WTC11 (cell line): ENCODE measurements at regions not wholly inside any gene's neighbourhood (a gene's known extent, or its start where the extent isn't known, plus 50 kb on each side); places are given as distances from the start of the nearest gene placed in this dataset.

Experiments
- ATAC-seq: fragments of 200-7000 bp; cut with Tn5 transposase; 2 replicates; pipeline ENCODE4 v1.10.0; 2021; ENCODE audit warnings: mild to moderate bottlenecking, moderate library complexity
- CTCF ChIA-PET: fragments of 300-600 bp; sonication (Branson Sonifier 250); formaldehyde crosslinking; loops from one replicate; lab custom pipeline; 2021; ENCODE audit warnings: antibody characterized with exemption; lab: Charles Lee
- POLR2A ChIA-PET: fragments of 350-600 bp; sonication (Branson Sonifier 250); formaldehyde crosslinking; loops from one replicate; lab custom pipeline; 2021; ENCODE audit warnings: antibody characterized with exemption; lab: Charles Lee
- DNase-seq: peaks from one replicate; pipeline ENCODE4 v3.0.0; 2021; ENCODE audit warnings: low spot score
- H3K27ac Mint-ChIP-seq: 2 replicates; pipeline ENCODE4 v1.8.0; 2021; ENCODE audit warnings: mixed read lengths
- H3K27me3 Mint-ChIP-seq: 2 replicates; pipeline ENCODE4 v1.8.0; 2021; ENCODE audit warnings: low read depth, mild to moderate bottlenecking, moderate library complexity, mixed read lengths
- H3K36me3 Mint-ChIP-seq: 2 replicates; pipeline ENCODE4 v1.8.0; 2021; ENCODE audit warnings: mixed read lengths
- H3K4me1 Mint-ChIP-seq: 2 replicates; pipeline ENCODE4 v1.8.0; 2022; ENCODE audit warnings: mixed read lengths
- H3K4me3 Mint-ChIP-seq: 2 replicates; pipeline ENCODE4 v1.8.0; 2021; ENCODE audit warnings: mild to moderate bottlenecking, moderate library complexity, mixed read lengths
- H3K9me3 Mint-ChIP-seq: 2 replicates; pipeline ENCODE4 v1.8.0; 2021; ENCODE audit warnings: mixed read lengths
- ATF6 ChIP-seq: sonication (generic); formaldehyde crosslinking; IDR thresholded peaks from 2 replicates; pipeline ENCODE4 v1.8.1; 2023; ENCODE audit warnings: mild to moderate bottlenecking, missing genetic modification reagents
- CREB1 ChIP-seq: sonication (generic); formaldehyde crosslinking; IDR thresholded peaks from 2 replicates; pipeline ENCODE4 v1.8.0; 2023; ENCODE audit warnings: mild to moderate bottlenecking, missing genetic modification reagents
- E2F1 ChIP-seq: sonication (generic); formaldehyde crosslinking; IDR thresholded peaks from 2 replicates; pipeline ENCODE4 v1.8.0; 2022; ENCODE audit warnings: mild to moderate bottlenecking, missing genetic modification reagents
- FOXK1 ChIP-seq: sonication (generic); formaldehyde crosslinking; IDR thresholded peaks from 2 replicates; pipeline ENCODE4 v1.8.0; 2022; ENCODE audit warnings: mild to moderate bottlenecking, moderate library complexity, missing genetic modification reagents
- FOXP1 ChIP-seq: sonication (generic); formaldehyde crosslinking; IDR thresholded peaks from 2 replicates; pipeline ENCODE4 v1.8.0; 2022; ENCODE audit warnings: missing genetic modification reagents, mild to moderate bottlenecking, moderate library complexity, borderline replicate concordance
- GABPB1 ChIP-seq: sonication (generic); formaldehyde crosslinking; IDR thresholded peaks from 2 replicates; pipeline ENCODE4 v1.8.1; 2023; ENCODE audit warnings: mild to moderate bottlenecking, missing genetic modification reagents
- HMGA2 ChIP-seq: fragments of 250-450 bp; sonication (Bioruptor Pico); IDR thresholded peaks from 2 replicates; pipeline ENCODE4 v1.4.0; 2021; ENCODE audit warnings: mild to moderate bottlenecking, moderate library complexity
- JUN ChIP-seq: sonication (generic); formaldehyde crosslinking; IDR thresholded peaks from 2 replicates; pipeline ENCODE4 v1.8.0; 2023; ENCODE audit warnings: mild to moderate bottlenecking, missing genetic modification reagents
- NR3C1 ChIP-seq: sonication (generic); formaldehyde crosslinking; conservative IDR thresholded peaks from 2 replicates; pipeline ENCODE4 v1.8.1; 2023; ENCODE audit warnings: low read depth, mild to moderate bottlenecking, missing genetic modification reagents
- RELA ChIP-seq: sonication (generic); formaldehyde crosslinking; IDR thresholded peaks from 2 replicates; pipeline ENCODE4 v1.8.1; 2022; ENCODE audit warnings: missing genetic modification reagents, mild to moderate bottlenecking, borderline replicate concordance
- RORB ChIP-seq: fragments of 250-450 bp; sonication (Bioruptor Pico); IDR thresholded peaks from 2 replicates; pipeline ENCODE4 v1.9.0; 2021; ENCODE audit warnings: mild to moderate bottlenecking
- SP1 ChIP-seq: sonication (generic); formaldehyde crosslinking; conservative IDR thresholded peaks from 2 replicates; pipeline ENCODE4 v1.8.1; 2022; ENCODE audit warnings: missing genetic modification reagents
- TCF7 ChIP-seq: sonication (generic); formaldehyde crosslinking; IDR thresholded peaks from 2 replicates; pipeline ENCODE4 v1.8.0; 2022; ENCODE audit warnings: mild to moderate bottlenecking, low read depth, missing genetic modification reagents, moderate library complexity
- TEAD1 ChIP-seq: sonication (generic); formaldehyde crosslinking; IDR thresholded peaks from 2 replicates; pipeline ENCODE4 v1.8.0; 2022; ENCODE audit warnings: mild to moderate bottlenecking, missing genetic modification reagents
- TEAD4 ChIP-seq: sonication (generic); formaldehyde crosslinking; IDR thresholded peaks from 2 replicates; pipeline ENCODE4 v1.8.0; 2022; ENCODE audit warnings: mild to moderate bottlenecking, missing genetic modification reagents
- TP53 ChIP-seq: sonication (generic); formaldehyde crosslinking; IDR thresholded peaks from 2 replicates; pipeline ENCODE4 v1.8.1; 2023; ENCODE audit warnings: mild to moderate bottlenecking, missing genetic modification reagents
- ZNF219 ChIP-seq: sonication (generic); formaldehyde crosslinking; IDR thresholded peaks from 2 replicates; pipeline ENCODE4 v1.8.0; 2023; ENCODE audit warnings: missing genetic modification reagents, mild to moderate bottlenecking, borderline replicate concordance
- ZNF317 ChIP-seq: sonication (generic); formaldehyde crosslinking; IDR thresholded peaks from 2 replicates; pipeline ENCODE4 v1.8.1; 2023; ENCODE audit warnings: low read depth, mild to moderate bottlenecking, moderate library complexity, missing genetic modification reagents, borderline replicate concordance
- ZNF423 ChIP-seq: fragments of 250-450 bp; sonication (Bioruptor Pico); IDR thresholded peaks from 2 replicates; pipeline ENCODE4 v2.1.2; 2022; ENCODE audit warnings: mild to moderate bottlenecking, moderate library complexity
- TF ChIP-seq, protein P1 (sequence below): sonication (generic); formaldehyde crosslinking; IDR thresholded peaks from 2 replicates; pipeline ENCODE4 v1.8.0; 2023; ENCODE audit warnings: missing genetic modification reagents
- TF ChIP-seq, protein P2 (sequence below): sonication (generic); formaldehyde crosslinking; IDR thresholded peaks from 2 replicates; pipeline ENCODE4 v1.8.0; 2022; ENCODE audit warnings: mild to moderate bottlenecking, missing genetic modification reagents
- TF ChIP-seq, protein P3 (sequence below): sonication (generic); formaldehyde crosslinking; IDR thresholded peaks from 2 replicates; pipeline ENCODE4 v1.8.1; 2022; ENCODE audit warnings: missing genetic modification reagents, borderline replicate concordance
- TF ChIP-seq, protein P4 (sequence below): sonication (generic); formaldehyde crosslinking; IDR thresholded peaks from 2 replicates; pipeline ENCODE4 v1.8.0; 2022; ENCODE audit warnings: missing genetic modification reagents
- TF ChIP-seq, protein P5 (sequence below): sonication (generic); formaldehyde crosslinking; IDR thresholded peaks from 2 replicates; pipeline ENCODE4 v1.8.1; 2023; ENCODE audit warnings: mild to moderate bottlenecking, missing genetic modification reagents, moderate library complexity

DNA sequence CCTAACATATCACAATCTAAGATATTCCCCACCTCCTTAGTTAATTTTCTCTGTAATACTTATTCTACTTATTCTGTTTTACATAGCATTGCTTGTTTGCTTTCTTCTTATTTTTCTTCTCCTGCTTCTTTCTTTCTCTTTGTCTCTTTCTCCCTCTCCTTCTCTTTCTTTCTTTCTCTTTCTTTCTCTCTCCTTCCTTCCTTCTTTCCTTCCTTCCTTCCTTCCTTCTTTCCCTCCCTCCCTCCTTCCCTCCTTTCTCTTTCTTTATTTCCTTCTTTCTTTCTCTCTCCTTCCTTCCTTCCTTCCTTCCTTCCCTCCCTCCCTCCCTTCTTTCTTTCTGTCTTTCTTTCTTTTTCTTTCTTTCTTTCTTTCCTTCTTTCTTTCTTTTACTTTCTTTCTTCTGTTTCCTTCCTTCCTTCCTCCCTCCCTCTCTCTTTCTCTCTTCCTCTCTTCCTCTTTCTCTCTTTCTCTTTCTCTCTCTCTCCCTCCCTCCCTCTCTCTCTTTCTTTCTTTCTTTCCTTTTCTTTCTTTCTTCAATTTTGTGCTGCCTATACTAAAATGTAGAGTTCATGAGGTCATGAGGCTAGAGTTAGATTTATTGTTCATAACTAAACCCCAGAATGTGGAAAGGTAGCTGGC lies 445.4 kb downstream of the GATA3 start:
- no peak for ATAC-seq
- POLR2A ChIA-PET: no interaction called here

GRCh38 chr10:8502573-8502972 lies 448.1 kb downstream of the GATA3 start:
- ATAC-seq (peak; percentile 56), DNase-seq (no peak)
- ChIA-PET POLR2A (no interaction called here), CTCF (interaction anchor here (1.5 to 4.5 kb wide), 2 partner anchors 11 to 18 kb away, joined by 5 to 28 read pairs; no protein-coding TSS in a partner anchor)
- no peak overlapping the region for H3K27ac Mint-ChIP-seq
- H3K9me3 Mint-ChIP-seq: no peaks in the 10 kb centered on the region
- no peaks in the 10 kb centered on the region for H3K36me3 Mint-ChIP-seq
- peaks cover 47% of the 10 kb centered on the region for H3K4me1 Mint-ChIP-seq
- no peaks in the 10 kb centered on the region for H3K27me3 Mint-ChIP-seq
- TF ChIP-seq, protein P1, sequence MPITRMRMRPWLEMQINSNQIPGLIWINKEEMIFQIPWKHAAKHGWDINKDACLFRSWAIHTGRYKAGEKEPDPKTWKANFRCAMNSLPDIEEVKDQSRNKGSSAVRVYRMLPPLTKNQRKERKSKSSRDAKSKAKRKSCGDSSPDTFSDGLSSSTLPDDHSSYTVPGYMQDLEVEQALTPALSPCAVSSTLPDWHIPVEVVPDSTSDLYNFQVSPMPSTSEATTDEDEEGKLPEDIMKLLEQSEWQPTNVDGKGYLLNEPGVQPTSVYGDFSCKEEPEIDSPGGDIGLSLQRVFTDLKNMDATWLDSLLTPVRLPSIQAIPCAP (CRISPR knock-in tag): no peak
- TF ChIP-seq JUN (CRISPR knock-in tag): no peak
- no peak for TF ChIP-seq FOXK1
- no peak for TF ChIP-seq TCF7
- TF ChIP-seq GABPB1 (CRISPR knock-in tag): no peak
- TF ChIP-seq, protein P2, sequence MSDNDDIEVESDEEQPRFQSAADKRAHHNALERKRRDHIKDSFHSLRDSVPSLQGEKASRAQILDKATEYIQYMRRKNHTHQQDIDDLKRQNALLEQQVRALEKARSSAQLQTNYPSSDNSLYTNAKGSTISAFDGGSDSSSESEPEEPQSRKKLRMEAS (CRISPR knock-in tag): no peak
- no peak for TF ChIP-seq NR3C1 (CRISPR knock-in tag)
- TF ChIP-seq RORB (CRISPR knock-in tag): no peak
- TF ChIP-seq RELA: no peak
- TF ChIP-seq TEAD4 (CRISPR knock-in tag): no peak
- no peak for TF ChIP-seq FOXP1 (CRISPR knock-in tag)
- TF ChIP-seq ATF6: no peak
- TF ChIP-seq TP53: no peak
- TF ChIP-seq HMGA2: no peak
- TF ChIP-seq SP1 (CRISPR knock-in tag): no peak
- H3K4me3 Mint-ChIP-seq: no peak overlapping the region

More for the DNA sequence above, 445.4 kb downstream of the GATA3 start:
- no peak overlapping the region for H3K27ac Mint-ChIP-seq
- no peak overlapping the region for H3K4me3 Mint-ChIP-seq
- H3K27me3 Mint-ChIP-seq: no peaks in the 10 kb centered on the region
- no peaks in the 10 kb centered on the region for H3K36me3 Mint-ChIP-seq
- CTCF ChIA-PET: interaction anchor here (1.5 to 4.5 kb wide), 2 partner anchors 14 kb away, joined by 7 to 28 read pairs; no protein-coding TSS in a partner anchor
- TF ChIP-seq ZNF219 (CRISPR knock-in tag) (no peak), ZNF423 (CRISPR knock-in tag) (no peak), CREB1 (CRISPR knock-in tag) (no peak)
- TF ChIP-seq, protein P3, sequence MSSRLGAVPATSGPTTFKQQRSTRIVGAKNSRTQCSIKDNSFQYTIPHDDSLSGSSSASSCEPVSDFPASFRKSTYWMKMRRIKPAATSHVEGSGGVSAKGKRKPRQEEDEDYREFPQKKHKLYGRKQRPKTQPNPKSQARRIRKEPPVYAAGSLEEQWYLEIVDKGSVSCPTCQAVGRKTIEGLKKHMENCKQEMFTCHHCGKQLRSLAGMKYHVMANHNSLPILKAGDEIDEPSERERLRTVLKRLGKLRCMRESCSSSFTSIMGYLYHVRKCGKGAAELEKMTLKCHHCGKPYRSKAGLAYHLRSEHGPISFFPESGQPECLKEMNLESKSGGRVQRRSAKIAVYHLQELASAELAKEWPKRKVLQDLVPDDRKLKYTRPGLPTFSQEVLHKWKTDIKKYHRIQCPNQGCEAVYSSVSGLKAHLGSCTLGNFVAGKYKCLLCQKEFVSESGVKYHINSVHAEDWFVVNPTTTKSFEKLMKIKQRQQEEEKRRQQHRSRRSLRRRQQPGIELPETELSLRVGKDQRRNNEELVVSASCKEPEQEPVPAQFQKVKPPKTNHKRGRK: peak; percentile 80; the same call in 1 of the 2 replicates
- H3K9me3 Mint-ChIP-seq: no peaks in the 10 kb centered on the region
- DNase-seq: no peak
- H3K4me1 Mint-ChIP-seq: peaks cover 45% of the 10 kb centered on the region

DNA sequence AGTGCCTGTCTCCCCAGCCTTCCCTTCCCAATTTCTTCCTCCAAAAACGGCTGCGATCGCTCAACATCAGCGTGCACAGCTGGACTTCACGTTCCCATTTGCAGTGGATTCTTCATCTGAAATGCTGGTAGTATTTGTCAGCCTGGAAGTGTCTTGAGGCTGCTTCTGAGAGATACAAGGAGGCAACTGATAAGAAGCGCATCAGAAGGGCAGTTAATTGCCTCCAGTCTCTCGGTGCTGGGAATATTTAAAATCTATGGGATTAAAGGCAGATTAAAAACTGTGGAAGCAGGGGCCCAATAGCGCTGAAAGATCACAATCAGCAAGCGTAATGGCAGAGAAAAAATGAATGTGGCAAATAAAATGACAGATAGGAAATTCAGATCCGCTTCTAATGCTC lies 450.0 kb downstream of the GATA3 start:
- ATAC-seq (no peak), DNase-seq (no peak)
- Mint-ChIP-seq H3K9me3 (no peaks in the 10 kb centered on the region), H3K27me3 (no peaks in the 10 kb centered on the region), H3K4me1 (peaks cover 37% of the 10 kb centered on the region), H3K4me3 (no peak overlapping the region), H3K27ac (no peak overlapping the region), H3K36me3 (no peaks in the 10 kb centered on the region)
- POLR2A ChIA-PET: no interaction called here
- CTCF ChIA-PET: interaction anchor here (4.5 kb wide), 1 partner anchor 9 kb away, joined by 28 read pairs; no protein-coding TSS in a partner anchor
- TF ChIP-seq E2F1 (CRISPR knock-in tag) (no peak), ZNF317 (CRISPR knock-in tag) (no peak), RELA (no peak), TEAD1 (no peak)
- TF ChIP-seq, protein P4, sequence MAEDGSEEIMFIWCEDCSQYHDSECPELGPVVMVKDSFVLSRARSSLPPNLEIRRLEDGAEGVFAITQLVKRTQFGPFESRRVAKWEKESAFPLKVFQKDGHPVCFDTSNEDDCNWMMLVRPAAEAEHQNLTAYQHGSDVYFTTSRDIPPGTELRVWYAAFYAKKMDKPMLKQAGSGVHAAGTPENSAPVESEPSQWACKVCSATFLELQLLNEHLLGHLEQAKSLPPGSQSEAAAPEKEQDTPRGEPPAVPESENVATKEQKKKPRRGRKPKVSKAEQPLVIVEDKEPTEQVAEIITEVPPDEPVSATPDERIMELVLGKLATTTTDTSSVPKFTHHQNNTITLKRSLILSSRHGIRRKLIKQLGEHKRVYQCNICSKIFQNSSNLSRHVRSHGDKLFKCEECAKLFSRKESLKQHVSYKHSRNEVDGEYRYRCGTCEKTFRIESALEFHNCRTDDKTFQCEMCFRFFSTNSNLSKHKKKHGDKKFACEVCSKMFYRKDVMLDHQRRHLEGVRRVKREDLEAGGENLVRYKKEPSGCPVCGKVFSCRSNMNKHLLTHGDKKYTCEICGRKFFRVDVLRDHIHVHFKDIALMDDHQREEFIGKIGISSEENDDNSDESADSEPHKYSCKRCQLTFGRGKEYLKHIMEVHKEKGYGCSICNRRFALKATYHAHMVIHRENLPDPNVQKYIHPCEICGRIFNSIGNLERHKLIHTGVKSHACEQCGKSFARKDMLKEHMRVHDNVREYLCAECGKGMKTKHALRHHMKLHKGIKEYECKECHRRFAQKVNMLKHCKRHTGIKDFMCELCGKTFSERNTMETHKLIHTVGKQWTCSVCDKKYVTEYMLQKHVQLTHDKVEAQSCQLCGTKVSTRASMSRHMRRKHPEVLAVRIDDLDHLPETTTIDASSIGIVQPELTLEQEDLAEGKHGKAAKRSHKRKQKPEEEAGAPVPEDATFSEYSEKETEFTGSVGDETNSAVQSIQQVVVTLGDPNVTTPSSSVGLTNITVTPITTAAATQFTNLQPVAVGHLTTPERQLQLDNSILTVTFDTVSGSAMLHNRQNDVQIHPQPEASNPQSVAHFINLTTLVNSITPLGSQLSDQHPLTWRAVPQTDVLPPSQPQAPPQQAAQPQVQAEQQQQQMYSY (CRISPR knock-in tag): no peak
- TF ChIP-seq, protein P5, sequence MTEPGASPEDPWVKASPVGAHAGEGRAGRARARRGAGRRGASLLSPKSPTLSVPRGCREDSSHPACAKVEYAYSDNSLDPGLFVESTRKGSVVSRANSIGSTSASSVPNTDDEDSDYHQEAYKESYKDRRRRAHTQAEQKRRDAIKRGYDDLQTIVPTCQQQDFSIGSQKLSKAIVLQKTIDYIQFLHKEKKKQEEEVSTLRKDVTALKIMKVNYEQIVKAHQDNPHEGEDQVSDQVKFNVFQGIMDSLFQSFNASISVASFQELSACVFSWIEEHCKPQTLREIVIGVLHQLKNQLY: no peak
